ENCODE measurements at regions not wholly inside any gene's neighbourhood (a gene's known extent, or its start where the extent isn't known, plus 50 kb on each side); places are given as distances from the start of the nearest gene placed in this dataset.
"Not testable (repeated sequence)": the region's sequence is repeated elsewhere in the genome, so short reads cannot be mapped to it uniquely, and the experiment has no call there.

GRCh38 chr13:55981381-55981780 lies 1159.3 kb upstream of the PRR20A start:
- POLR2A ChIA-PET (ENCODE audit: low non-redundant PET): no interaction called here
- DNase-seq (ENCODE audit: low spot score): no peak
- CTCF ChIA-PET: no interaction called here

GRCh38 chr13:55984026-55984425 lies 1156.7 kb upstream of the PRR20A start:
- POLR2A ChIA-PET (ENCODE audit: low non-redundant PET): not testable (repeated sequence)

More at GRCh38 chr13:55981381-55981780, 1159.3 kb upstream of the PRR20A start:
- TF ChIP-seq, protein P1, sequence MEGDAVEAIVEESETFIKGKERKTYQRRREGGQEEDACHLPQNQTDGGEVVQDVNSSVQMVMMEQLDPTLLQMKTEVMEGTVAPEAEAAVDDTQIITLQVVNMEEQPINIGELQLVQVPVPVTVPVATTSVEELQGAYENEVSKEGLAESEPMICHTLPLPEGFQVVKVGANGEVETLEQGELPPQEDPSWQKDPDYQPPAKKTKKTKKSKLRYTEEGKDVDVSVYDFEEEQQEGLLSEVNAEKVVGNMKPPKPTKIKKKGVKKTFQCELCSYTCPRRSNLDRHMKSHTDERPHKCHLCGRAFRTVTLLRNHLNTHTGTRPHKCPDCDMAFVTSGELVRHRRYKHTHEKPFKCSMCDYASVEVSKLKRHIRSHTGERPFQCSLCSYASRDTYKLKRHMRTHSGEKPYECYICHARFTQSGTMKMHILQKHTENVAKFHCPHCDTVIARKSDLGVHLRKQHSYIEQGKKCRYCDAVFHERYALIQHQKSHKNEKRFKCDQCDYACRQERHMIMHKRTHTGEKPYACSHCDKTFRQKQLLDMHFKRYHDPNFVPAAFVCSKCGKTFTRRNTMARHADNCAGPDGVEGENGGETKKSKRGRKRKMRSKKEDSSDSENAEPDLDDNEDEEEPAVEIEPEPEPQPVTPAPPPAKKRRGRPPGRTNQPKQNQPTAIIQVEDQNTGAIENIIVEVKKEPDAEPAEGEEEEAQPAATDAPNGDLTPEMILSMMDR (conservative IDR thresholded peaks at IDR 0.05; ENCODE audit: low read depth): no peak
- no peak overlapping the region for H3K27ac ChIP-seq

DNA sequence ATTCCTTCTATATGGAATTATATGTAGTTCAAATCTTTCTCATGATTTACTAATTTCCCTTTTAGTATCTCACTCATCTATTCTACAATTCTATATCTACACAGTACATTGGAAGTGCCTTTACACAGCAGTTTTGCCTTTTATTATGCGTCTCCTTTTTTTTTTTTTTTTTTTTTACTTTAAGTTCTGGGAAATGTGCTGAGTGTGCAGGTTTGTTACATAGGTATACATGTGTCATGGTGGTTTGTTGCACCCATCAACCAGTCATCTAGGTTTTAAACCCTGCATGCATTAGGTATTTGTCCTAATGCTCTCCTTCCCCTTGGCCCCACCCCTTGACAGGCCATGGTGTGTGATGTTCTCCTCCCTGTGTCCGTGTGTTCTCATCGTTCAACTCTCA lies 1150.1 kb upstream of the PRR20A start:
- TF ChIP-seq, protein P1 (conservative IDR thresholded peaks at IDR 0.05; ENCODE audit: low read depth): no peak
- ChIA-PET POLR2A (ENCODE audit: low non-redundant PET) (no interaction called here), CTCF (no interaction called here)
- no peak overlapping the region for H3K27ac ChIP-seq
- DNase-seq (ENCODE audit: low spot score): no peak

More at GRCh38 chr13:55984026-55984425, 1156.7 kb upstream of the PRR20A start:
- not testable (repeated sequence) for H3K27ac ChIP-seq; DNase-seq (ENCODE audit: low spot score)
- CTCF ChIA-PET: interaction anchor here (0.6 kb wide), 1 partner anchor 232 kb away, joined by 3 read pairs; no protein-coding TSS in a partner anchor

DNA sequence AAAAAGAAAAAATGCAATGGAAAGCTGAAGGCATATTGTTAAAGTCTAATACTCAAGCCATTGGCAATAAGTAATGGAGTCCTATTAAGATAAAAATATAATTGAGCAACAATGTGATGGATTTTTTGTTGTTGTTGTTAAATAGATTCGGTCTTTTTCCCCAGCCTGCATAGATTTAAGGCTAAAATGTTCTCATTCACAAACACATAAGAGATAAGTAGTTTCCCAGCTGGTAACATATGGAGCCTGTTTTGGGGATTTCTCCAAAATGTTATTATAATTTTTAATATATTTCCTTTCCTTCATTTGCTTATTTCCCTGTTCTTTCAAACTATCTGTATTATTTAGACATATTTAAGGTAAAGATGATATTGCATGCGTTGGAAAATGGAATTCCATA lies 1149.1 kb upstream of the PRR20A start:
- DNase-seq (ENCODE audit: low spot score): no peak
- TF ChIP-seq, protein P1 (conservative IDR thresholded peaks at IDR 0.05; ENCODE audit: low read depth): no peak
- ChIA-PET POLR2A (ENCODE audit: low non-redundant PET) (no interaction called here), CTCF (no interaction called here)
- H3K27ac ChIP-seq: no peak overlapping the region

DNA sequence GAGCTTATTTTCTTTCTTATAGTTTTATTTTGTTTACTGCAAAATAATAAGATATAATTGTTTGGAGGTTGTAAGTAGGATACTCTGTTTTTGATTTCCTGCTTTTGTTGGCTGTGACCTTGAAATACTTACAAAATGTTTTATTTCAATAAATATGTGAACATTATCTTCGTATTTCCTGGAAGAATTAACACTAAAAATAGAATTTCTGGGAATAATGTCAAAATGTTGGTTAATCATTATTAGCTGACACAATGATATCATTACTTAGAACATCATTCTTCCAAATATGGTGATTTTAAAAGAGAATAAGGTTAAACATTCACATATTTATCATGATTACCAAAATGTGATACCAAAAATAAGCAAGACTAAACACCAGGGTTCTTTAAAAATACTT lies 1148.6 kb upstream of the PRR20A start:
- TF ChIP-seq, protein P1 (conservative IDR thresholded peaks at IDR 0.05; ENCODE audit: low read depth): no peak
- no peak for DNase-seq (ENCODE audit: low spot score)
- CTCF ChIA-PET: no interaction called here
- no peak overlapping the region for H3K27ac ChIP-seq
- POLR2A ChIA-PET (ENCODE audit: low non-redundant PET): no interaction called here

GRCh38 chr13:55999709-56000108 lies 1141.0 kb upstream of the PRR20A start:
- CTCF ChIA-PET: interaction anchor here (1.0 kb wide), 1 partner anchor 17 kb away, joined by 4 read pairs; no protein-coding TSS in a partner anchor
- POLR2A ChIA-PET (ENCODE audit: low non-redundant PET): no interaction called here
- no peak overlapping the region for H3K27ac ChIP-seq
- TF ChIP-seq, protein P1 (conservative IDR thresholded peaks at IDR 0.05; ENCODE audit: low read depth): no peak
- no peak for DNase-seq (ENCODE audit: low spot score)

DNA sequence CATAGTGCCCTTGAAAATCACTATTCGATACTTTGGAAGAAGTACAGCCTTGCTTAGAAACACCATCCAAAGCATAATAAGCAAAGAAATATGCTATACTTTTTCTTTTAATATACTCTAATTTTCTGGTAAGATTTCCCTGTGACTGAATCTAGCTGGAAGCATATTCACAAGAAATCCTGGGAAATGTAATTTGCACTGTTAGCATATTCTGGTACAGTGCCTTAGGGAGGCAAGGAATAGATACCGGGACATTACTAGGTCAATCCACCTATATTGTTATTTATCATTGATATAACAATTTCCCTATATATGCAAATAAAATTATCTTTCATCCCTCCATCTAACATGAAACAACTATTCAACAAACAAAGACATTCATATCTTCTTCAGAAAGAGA lies 1131.3 kb upstream of the PRR20A start:
- CTCF ChIA-PET: no interaction called here

More for the DNA sequence above, 1131.3 kb upstream of the PRR20A start:
- POLR2A ChIA-PET (ENCODE audit: low non-redundant PET): no interaction called here
- DNase-seq (ENCODE audit: low spot score): no peak
- H3K27ac ChIP-seq: no peak overlapping the region
- TF ChIP-seq, protein P1 (conservative IDR thresholded peaks at IDR 0.05; ENCODE audit: low read depth): no peak

Measured in RWPE1 (cell line).